ENCODE measurements at regions not wholly inside any gene's neighbourhood (a gene's known extent, or its start where the extent isn't known, plus 50 kb on each side); places are given as distances from the start of the nearest gene placed in this dataset.

GRCh38 chr2:234630801-234631261 lies 133.9 kb upstream of the ARL4C start:
- no peak overlapping the region for H3K27ac ChIP-seq
- no peak for DNase-seq
- H3K4me1 ChIP-seq = peaks cover 4 to 9% of the 10 kb centered on the region in 2 donors
- H3K9me3 ChIP-seq = no peaks in the 10 kb centered on the region
- intact Hi-C loops (cut with DNase I) = no loop called here
- no peak for TF ChIP-seq CTCF (IDR thresholded peaks at IDR 0.05)
- H3K4me3 ChIP-seq = no peak overlapping the region
- ATAC-seq = no peak
- H3K27me3 ChIP-seq = no peaks in the 10 kb centered on the region
- H3K36me3 ChIP-seq = no peaks in the 10 kb centered on the region

GRCh38 chr2:234629596-234629995 lies 132.7 kb upstream of the ARL4C start:
- no peak overlapping the region for H3K4me3 ChIP-seq
- no peak overlapping the region for H3K27ac ChIP-seq
- H3K36me3 ChIP-seq = no peaks in the 10 kb centered on the region
- no peak for TF ChIP-seq CTCF (IDR thresholded peaks at IDR 0.05)
- no peaks in the 10 kb centered on the region for H3K9me3 ChIP-seq
- intact Hi-C loops (cut with DNase I) = no loop called here
- DNase-seq (peak in 1 of 4 donors; percentile 31), ATAC-seq (no peak)
- no peaks in the 10 kb centered on the region for H3K27me3 ChIP-seq
- peaks cover 4 to 9% of the 10 kb centered on the region in 2 donors for H3K4me1 ChIP-seq

GRCh38 chr2:234628953-234629352 lies 132.1 kb upstream of the ARL4C start:
- no peaks in the 10 kb centered on the region for H3K27me3 ChIP-seq
- intact Hi-C loops (cut with DNase I) = no loop called here
- no peak for ATAC-seq
- DNase-seq = no peak
- H3K4me3 ChIP-seq = no peak overlapping the region
- TF ChIP-seq CTCF (IDR thresholded peaks at IDR 0.05) = no peak
- peaks cover 4 to 9% of the 10 kb centered on the region in 2 donors for H3K4me1 ChIP-seq
- H3K36me3 ChIP-seq = no peaks in the 10 kb centered on the region
- H3K27ac ChIP-seq = no peak overlapping the region
- no peaks in the 10 kb centered on the region for H3K9me3 ChIP-seq

- Histone ChIP-seq H3K27ac (no peak overlapping the region), H3K9me3 (no peaks in the 10 kb centered on the region), H3K36me3 (no peaks in the 10 kb centered on the region), H3K4me1 (peaks cover 4 to 9% of the 10 kb centered on the region in 2 donors), H3K27me3 (no peaks in the 10 kb centered on the region), H3K4me3 (no peak overlapping the region)
- TF ChIP-seq CTCF (IDR thresholded peaks at IDR 0.05) = no peak
- ATAC-seq = no peak
- intact Hi-C loops (cut with DNase I) = no loop called here
- DNase-seq = no peak
These were observed 130.4 kb upstream of the ARL4C start for GRCh38 chr2:234627308-234627707.

GRCh38 chr2:234626566-234627130 lies 129.8 kb upstream of the ARL4C start:
- peaks cover 4 to 9% of the 10 kb centered on the region in 2 donors for H3K4me1 ChIP-seq
- DNase-seq (no peak), ATAC-seq (no peak)
- no peaks in the 10 kb centered on the region for H3K27me3 ChIP-seq
- intact Hi-C loops (cut with DNase I) = no loop called here
- H3K27ac ChIP-seq = no peak overlapping the region
- no peak overlapping the region for H3K4me3 ChIP-seq
- TF ChIP-seq CTCF (IDR thresholded peaks at IDR 0.05) = no peak
- no peaks in the 10 kb centered on the region for H3K9me3 ChIP-seq
- no peaks in the 10 kb centered on the region for H3K36me3 ChIP-seq

Data from left lung (tissue), 4 donors.